ENCODE measurements at regions not wholly inside any gene's neighbourhood (a gene's known extent, or its start where the extent isn't known, plus 50 kb on each side); places are given as distances from the start of the nearest gene placed in this dataset.

DNA sequence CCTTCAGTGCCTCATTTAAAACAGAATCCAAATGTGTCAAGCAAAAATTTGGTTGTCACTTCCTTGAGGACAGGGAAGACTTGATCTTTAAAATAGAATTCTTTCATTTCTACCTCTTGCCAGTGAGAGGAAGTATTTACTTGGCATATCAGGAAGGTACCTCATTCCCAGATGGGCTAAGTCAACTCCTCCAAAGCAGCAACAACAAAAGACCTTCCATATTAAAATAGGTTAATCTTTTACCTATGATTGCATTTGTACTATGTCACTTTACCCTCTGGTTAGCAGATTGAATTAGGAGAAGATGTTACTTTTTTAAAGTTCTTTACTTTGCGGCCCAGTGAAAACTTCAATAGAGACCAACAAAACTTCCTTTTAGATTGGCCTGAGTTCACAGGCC lies 462.1 kb upstream of the ADAMTS9 start:
- Histone ChIP-seq H3K9me2 (no peaks in the 10 kb centered on the region), H3K4me1 (ENCODE audit: control insufficient read depth in 1 of 2, insufficient read depth in 2 of 2, low read depth in 1 of 2, low read length in 1 of 2) (peaks cover 0 to 8% of the 10 kb centered on the region in 2 experiments; a peak in 3 of 4 replicates), H3K9me3 (no peaks in the 10 kb centered on the region), H2AFZ (ENCODE audit: low read depth) (no peak overlapping the region), H3K79me2 (ENCODE audit: insufficient read depth) (no peaks in the 10 kb centered on the region), H3F3A (replicated peaks; ENCODE audit: insufficient read depth) (no peaks in the 10 kb centered on the region), H3K27me3 (ENCODE audit: insufficient read depth) (no peaks in the 10 kb centered on the region), H3K4me3 (ENCODE audit: low read depth in 2 of 2, low read length in 1 of 2) (no peak overlapping the region), H3K36me3 (replicated peaks in 1 of 2; ENCODE audit: control insufficient read depth in 1 of 2, insufficient read depth in 2 of 2, low read length in 1 of 2) (no peaks in the 10 kb centered on the region), H3K9ac (no peak overlapping the region), H4K20me1 (ENCODE audit: insufficient read depth) (no peaks in the 10 kb centered on the region), H3K27ac (ENCODE audit: low read depth in 2 of 2, low read length in 1 of 2) (no peak overlapping the region), H3K4me2 (no peak overlapping the region)
- ChIA-PET CTCF (no interaction called here), POLR2A (no interaction called here)
- 100% methylated on average over 1 of the region's 1 CpG for WGBS (ENCODE audit: low lambda C conversion rate)
- DNase-seq, result no peak
- TF ChIP-seq NRF1 (IDR thresholded peaks at IDR 0.05; ENCODE audit: low read depth, low read length) (no peak), MAX (IDR thresholded peaks at IDR 0.05; ENCODE audit: low read depth) (no peak), EZH2phosphoT487 (IDR thresholded peaks at IDR 0.05; ENCODE audit: borderline replicate concordance, low read depth) (no peak), TAF1 (IDR thresholded peaks at IDR 0.05; ENCODE audit: borderline replicate concordance, low read depth, low read length) (no peak), CHD2 (IDR thresholded peaks at IDR 0.05; ENCODE audit: low read length, partially characterized antibody) (no peak), RFX5 (IDR thresholded peaks at IDR 0.05; ENCODE audit: low read length) (no peak)

GRCh38 chr3:65148687-65149086 lies 460.9 kb upstream of the ADAMTS9 start:
- H2AFZ ChIP-seq (ENCODE audit: low read depth), result no peak overlapping the region
- TF ChIP-seq TCF12 (IDR thresholded peaks at IDR 0.05) (no peak), GABPA (IDR thresholded peaks at IDR 0.05; ENCODE audit: low read depth) (no peak), JUND (IDR thresholded peaks at IDR 0.05) (no peak), FOXM1 (IDR thresholded peaks at IDR 0.05; ENCODE audit: low read depth) (no peak), FOXJ3 (CRISPR knock-in tag; IDR thresholded peaks at IDR 0.05) (no peak)
- TF ChIP-seq, protein P1, sequence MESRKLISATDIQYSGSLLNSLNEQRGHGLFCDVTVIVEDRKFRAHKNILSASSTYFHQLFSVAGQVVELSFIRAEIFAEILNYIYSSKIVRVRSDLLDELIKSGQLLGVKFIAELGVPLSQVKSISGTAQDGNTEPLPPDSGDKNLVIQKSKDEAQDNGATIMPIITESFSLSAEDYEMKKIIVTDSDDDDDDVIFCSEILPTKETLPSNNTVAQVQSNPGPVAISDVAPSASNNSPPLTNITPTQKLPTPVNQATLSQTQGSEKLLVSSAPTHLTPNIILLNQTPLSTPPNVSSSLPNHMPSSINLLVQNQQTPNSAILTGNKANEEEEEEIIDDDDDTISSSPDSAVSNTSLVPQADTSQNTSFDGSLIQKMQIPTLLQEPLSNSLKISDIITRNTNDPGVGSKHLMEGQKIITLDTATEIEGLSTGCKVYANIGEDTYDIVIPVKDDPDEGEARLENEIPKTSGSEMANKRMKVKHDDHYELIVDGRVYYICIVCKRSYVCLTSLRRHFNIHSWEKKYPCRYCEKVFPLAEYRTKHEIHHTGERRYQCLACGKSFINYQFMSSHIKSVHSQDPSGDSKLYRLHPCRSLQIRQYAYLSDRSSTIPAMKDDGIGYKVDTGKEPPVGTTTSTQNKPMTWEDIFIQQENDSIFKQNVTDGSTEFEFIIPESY (IDR thresholded peaks at IDR 0.05; ENCODE audit: borderline replicate concordance, low read depth), result no peak
- H3K9me2 ChIP-seq, result no peaks in the 10 kb centered on the region
- no peaks in the 10 kb centered on the region for H3K79me2 ChIP-seq (ENCODE audit: insufficient read depth)
- no peak overlapping the region for H3K27ac ChIP-seq (ENCODE audit: low read depth in 2 of 2, low read length in 1 of 2)
- 79% methylated on average over 2 of the region's 2 CpGs for WGBS (ENCODE audit: low lambda C conversion rate)
- POLR2A ChIA-PET, result no interaction called here
- H3K4me1 ChIP-seq (ENCODE audit: control insufficient read depth in 1 of 2, insufficient read depth in 2 of 2, low read depth in 1 of 2, low read length in 1 of 2), result peaks cover 0 to 3% of the 10 kb centered on the region in 2 experiments; a peak in 3 of 4 replicates
- H3K27me3 ChIP-seq (ENCODE audit: insufficient read depth), result no peaks in the 10 kb centered on the region
- H3K36me3 ChIP-seq (replicated peaks in 1 of 2; ENCODE audit: control insufficient read depth in 1 of 2, insufficient read depth in 2 of 2, low read length in 1 of 2), result no peaks in the 10 kb centered on the region
- no peak overlapping the region for H3K4me2 ChIP-seq
- no peaks in the 10 kb centered on the region for H3F3A ChIP-seq (replicated peaks; ENCODE audit: insufficient read depth)
- H4K20me1 ChIP-seq (ENCODE audit: insufficient read depth), result no peaks in the 10 kb centered on the region
- CTCF ChIA-PET, result interaction anchor here (1.0 kb wide), 1 partner anchor 22 kb away, joined by 3 read pairs; no protein-coding TSS in a partner anchor
- H3K4me3 ChIP-seq (ENCODE audit: low read depth in 2 of 2, low read length in 1 of 2), result no peak overlapping the region
- no peaks in the 10 kb centered on the region for H3K9me3 ChIP-seq
- DNase-seq, result no peak
- no peak overlapping the region for H3K9ac ChIP-seq
